GM23248 (cell line): ENCODE measurements at regions not wholly inside any gene's neighbourhood (a gene's known extent, or its start where the extent isn't known, plus 50 kb on each side); places are given as distances from the start of the nearest gene placed in this dataset.

Experiments used
- DNase-seq: peaks from one replicate; pipeline ENCODE4 v3.0.0-alpha.2; 2015
- H2AFZ ChIP-seq: fragments of 200-600 bp; sonication (generic); 2 replicates; pipeline ENCODE4 v1.6.1; 2016; ENCODE audit warnings: antibody characterized with exemption
- H3F3A ChIP-seq: fragments of 200-600 bp; sonication (generic); 2 replicates; pipeline ENCODE4 v1.6.1; 2016; ENCODE audit warnings: mild to moderate bottlenecking, antibody characterized with exemption, mixed run types; ENCODE audit not compliant: insufficient read depth
- H3K27ac ChIP-seq: fragments of 200-600 bp; sonication (generic); 2 replicates; pipeline ENCODE4 v1.5.1; 2016; ENCODE audit warnings: mild to moderate bottlenecking
- H3K27me3 ChIP-seq: fragments of 200-600 bp; sonication (generic); replicated peaks from 2 replicates; pipeline ENCODE4 v1.6.1; 2016; ENCODE audit warnings: mild to moderate bottlenecking; ENCODE audit not compliant: insufficient read depth
- H3K36me3 ChIP-seq: fragments of 200-600 bp; sonication (generic); 2 replicates; pipeline ENCODE4 v1.6.1; 2016; ENCODE audit warnings: low read depth, mild to moderate bottlenecking
- H3K4me1 ChIP-seq: fragments of 200-600 bp; sonication (generic); 2 replicates; pipeline ENCODE4 v1.6.1; 2016; ENCODE audit warnings: mild to moderate bottlenecking; ENCODE audit not compliant: insufficient read depth
- H3K4me2 ChIP-seq: fragments of 200-600 bp; sonication (generic); one replicate; pipeline ENCODE4 v1.6.1; 2016; ENCODE audit warnings: mild to moderate bottlenecking; ENCODE audit not compliant: unreplicated experiment
- H3K4me3 ChIP-seq: fragments of 200-600 bp; sonication (generic); 2 replicates; pipeline ENCODE4 v1.5.1; 2016; ENCODE audit warnings: mild to moderate bottlenecking
- H3K79me2 ChIP-seq: fragments of 200-600 bp; sonication (generic); 2 replicates; pipeline ENCODE4 v1.6.1; 2016; ENCODE audit warnings: mild to moderate bottlenecking; ENCODE audit not compliant: insufficient read depth
- H3K9ac ChIP-seq: fragments of 200-600 bp; sonication (generic); 2 replicates; pipeline ENCODE4 v1.6.1; 2016; ENCODE audit warnings: mild to moderate bottlenecking
- H3K9me2 ChIP-seq: fragments of 200-600 bp; sonication (generic); 2 replicates; pipeline ENCODE4 v1.6.1; 2016; ENCODE audit warnings: mixed run types, mild to moderate bottlenecking, moderate library complexity; ENCODE audit not compliant: insufficient read depth
- H3K9me3 ChIP-seq: fragments of 200-600 bp; sonication (generic); one replicate; pipeline ENCODE4 v1.6.1; 2017; ENCODE audit warnings: low read depth
- H4K20me1 ChIP-seq: fragments of 200-600 bp; sonication (generic); 2 replicates; pipeline ENCODE4 v1.6.0; 2016; ENCODE audit not compliant: insufficient read depth
- EZH2 ChIP-seq: fragments of 200-600 bp; sonication (generic); IDR thresholded peaks from 2 replicates; pipeline ENCODE4 v1.6.1; 2018; ENCODE audit warnings: antibody characterized with exemption, mild to moderate bottlenecking; ENCODE audit not compliant: insufficient read depth, poor library complexity, severe bottlenecking
- EZH2phosphoT487 ChIP-seq: fragments of 200-600 bp; sonication (generic); IDR thresholded peaks from 2 replicates; pipeline ENCODE4 v1.6.1; 2018; ENCODE audit warnings: antibody characterized with exemption, moderate library complexity, mild to moderate bottlenecking, low read depth; ENCODE audit not compliant: insufficient read depth
- WGBS, 2 experiments: methylation state at CpG; one replicate each; pipeline ENCODE4 v1.1.6; 2015 to 2017; ENCODE audit warnings: low lambda C conversion rate in 2 of 2, low coverage in 1 of 2; ENCODE audit errors: missing lambda C conversion rate in 2 of 2; 5-methylcytosine and 5-hydroxymethylcytosine counted together
- in situ Hi-C: fragments of 300-500 bp; cut with MboI; formaldehyde crosslinking; loops from 2 replicates; pipeline ENCODE4 v1.15.0; 2020

GRCh38 chr12:98410356-98410755 lies 105.0 kb upstream of the TMPO start:
- no peaks in the 10 kb centered on the region for H3K9me2 ChIP-seq
- no peaks in the 10 kb centered on the region for H3K79me2 ChIP-seq
- TF ChIP-seq EZH2 (no peak), EZH2phosphoT487 (no peak)
- in situ Hi-C loops = no loop called here
- H2AFZ ChIP-seq = no peak overlapping the region
- H3K4me2 ChIP-seq = no peak overlapping the region
- no peaks in the 10 kb centered on the region for H3K4me1 ChIP-seq
- H3K27ac ChIP-seq = no peak overlapping the region
- DNase-seq = no peak
- H3K27me3 ChIP-seq = no peaks in the 10 kb centered on the region
- no peak overlapping the region for H3K9ac ChIP-seq
- H3F3A ChIP-seq = no peaks in the 10 kb centered on the region
- H4K20me1 ChIP-seq = no peaks in the 10 kb centered on the region
- no peak overlapping the region for H3K4me3 ChIP-seq
- H3K9me3 ChIP-seq = no peaks in the 10 kb centered on the region
- no peaks in the 10 kb centered on the region for H3K36me3 ChIP-seq

GRCh38 chr12:98416845-98417244 lies 98.5 kb upstream of the TMPO start:
- peak overlapping the region; percentile 57 for H2AFZ ChIP-seq
- no peaks in the 10 kb centered on the region for H4K20me1 ChIP-seq
- H3K79me2 ChIP-seq = no peaks in the 10 kb centered on the region
- peak overlapping the region; percentile 24; the same call in 1 of the 2 replicates for H3K27ac ChIP-seq
- no peaks in the 10 kb centered on the region for H3K9me2 ChIP-seq
- peaks cover 28% of the 10 kb centered on the region for H3K4me1 ChIP-seq
- no peaks in the 10 kb centered on the region for H3K36me3 ChIP-seq
- in situ Hi-C loops = no loop called here
- no peak overlapping the region for H3K9ac ChIP-seq
- no peak overlapping the region for H3K4me2 ChIP-seq
- 53 to 54% methylated on average over 4 of the region's 4 CpGs for WGBS, 2 experiments
- peaks cover 27% of the 10 kb centered on the region for H3F3A ChIP-seq
- no peak overlapping the region for H3K4me3 ChIP-seq
- TF ChIP-seq EZH2phosphoT487 = no peak
- TF ChIP-seq EZH2 = no peak
- peak; percentile 64 for DNase-seq
- H3K9me3 ChIP-seq = no peaks in the 10 kb centered on the region
- H3K27me3 ChIP-seq = no peaks in the 10 kb centered on the region

DNA sequence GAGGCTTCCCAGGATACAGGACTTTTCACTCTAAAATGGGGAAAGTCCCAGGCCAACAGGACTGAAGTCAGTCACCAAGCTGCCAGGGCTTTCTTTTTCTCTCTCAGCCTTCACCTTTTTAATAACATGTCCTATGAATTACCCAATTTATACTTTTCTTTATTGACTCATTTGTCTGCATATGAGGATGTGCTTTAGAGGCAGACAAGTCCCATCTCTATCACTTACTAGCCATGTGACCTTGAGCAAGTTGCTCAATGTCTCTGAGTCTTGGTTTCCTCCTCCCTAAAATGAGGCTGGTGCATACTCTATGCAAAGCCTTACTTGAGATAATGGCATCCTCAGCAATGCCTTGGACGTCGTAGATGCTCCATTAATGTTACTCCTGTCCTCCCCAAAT lies 98.1 kb upstream of the TMPO start:
- in situ Hi-C loops = no loop called here
- Histone ChIP-seq H3K9me3 (no peaks in the 10 kb centered on the region), H3K27me3 (no peaks in the 10 kb centered on the region), H3K4me1 (peaks cover 28% of the 10 kb centered on the region), H3K9me2 (no peaks in the 10 kb centered on the region), H3K36me3 (no peaks in the 10 kb centered on the region), H3K79me2 (no peaks in the 10 kb centered on the region), H4K20me1 (no peaks in the 10 kb centered on the region), H3F3A (peaks cover 27% of the 10 kb centered on the region), H3K4me2 (no peak overlapping the region), H3K9ac (no peak overlapping the region), H2AFZ (peak overlapping the region; percentile 57), H3K4me3 (no peak overlapping the region), H3K27ac (peak overlapping the region; percentile 24; the same call in 1 of the 2 replicates)
- 79 to 94% methylated on average over 2 of the region's 2 CpGs for WGBS, 2 experiments
- TF ChIP-seq EZH2phosphoT487 (no peak), EZH2 (no peak)
- DNase-seq = peak; percentile 38

DNA sequence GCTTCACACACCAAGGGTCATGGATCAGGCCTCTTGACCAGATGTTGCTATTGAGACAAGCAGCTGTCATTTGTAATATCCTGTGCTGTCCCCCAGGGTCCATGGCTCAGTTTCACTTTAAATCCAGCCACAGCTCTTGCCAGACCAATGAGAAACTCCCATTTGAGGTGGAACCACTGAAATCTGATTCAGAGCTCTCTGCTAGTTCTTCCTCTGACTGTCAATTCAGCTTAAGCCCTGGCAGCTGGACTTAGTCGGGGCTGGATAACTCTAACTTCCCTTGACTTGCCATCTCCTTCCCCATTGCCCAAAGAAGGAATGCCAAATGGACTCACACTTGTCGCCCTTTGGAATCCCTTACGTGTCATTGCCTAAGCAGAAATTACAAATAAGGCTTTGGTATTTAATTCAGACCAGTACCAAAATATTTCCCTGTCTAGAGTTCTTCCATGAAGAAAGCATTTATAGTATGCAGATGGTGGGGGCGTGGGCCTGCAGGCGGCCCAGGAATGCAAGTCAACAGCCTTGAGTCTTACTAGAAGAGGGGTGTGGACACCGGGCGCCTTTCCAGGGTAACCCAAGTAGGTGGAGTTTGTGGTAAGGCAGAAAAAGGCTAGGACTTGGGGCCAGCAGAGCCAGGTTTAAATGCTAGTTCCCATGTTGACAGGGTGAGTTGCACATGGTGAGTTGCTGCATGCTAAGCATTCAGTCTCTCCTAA lies 96.9 kb upstream of the TMPO start:
- Histone ChIP-seq H3K79me2 (no peaks in the 10 kb centered on the region), H3F3A (peaks cover 27% of the 10 kb centered on the region), H3K4me1 (peaks cover 28% of the 10 kb centered on the region), H4K20me1 (no peaks in the 10 kb centered on the region), H2AFZ (peak overlapping the region; percentile 44), H3K36me3 (no peaks in the 10 kb centered on the region), H3K4me2 (peak overlapping the region; percentile 95), H3K27ac (peak overlapping the region; percentile 60), H3K9ac (peak overlapping the region; percentile 37), H3K27me3 (no peaks in the 10 kb centered on the region), H3K4me3 (peak overlapping the region; percentile 62), H3K9me3 (no peaks in the 10 kb centered on the region), H3K9me2 (no peaks in the 10 kb centered on the region)
- in situ Hi-C loops = no loop called here
- peak; percentile 99 for DNase-seq
- TF ChIP-seq EZH2phosphoT487 = no peak
- TF ChIP-seq EZH2 = no peak
- 0 to 3% methylated on average over 7 of the region's 7 CpGs for WGBS, 2 experiments
